ENCODE measurements at regions not wholly inside any gene's neighbourhood (a gene's known extent, or its start where the extent isn't known, plus 50 kb on each side); places are given as distances from the start of the nearest gene placed in this dataset.

- no peak overlapping the region for H3K4ac ChIP-seq (ENCODE audit: low read depth in 1 of 2, low read length in 2 of 2)
- no peak overlapping the region for H4K91ac ChIP-seq (ENCODE audit: low read length)
- no peak overlapping the region for H2BK120ac ChIP-seq (ENCODE audit: low read depth, low read length)
- H3K27ac ChIP-seq (ENCODE audit: low read length, poor library complexity, severe bottlenecking), result no peak overlapping the region
- H2AFZ ChIP-seq (ENCODE audit: low read depth, low read length), result no peak overlapping the region
- H3K27me3 ChIP-seq (ENCODE audit: control insufficient read depth in 1 of 2, insufficient read depth in 1 of 2, low read length in 2 of 2), result no peaks in the 10 kb centered on the region
- no peaks in the 10 kb centered on the region for H3K36me3 ChIP-seq (ENCODE audit: control insufficient read depth in 1 of 2, insufficient read depth in 2 of 2, low read depth in 1 of 2, low read length in 2 of 2)
- no peak overlapping the region for H3K23ac ChIP-seq (ENCODE audit: low read length in 2 of 2)
- 32% methylated on average over 2 of the region's 2 CpGs for WGBS
- H3K4me1 ChIP-seq (ENCODE audit: control insufficient read depth, insufficient read depth, low read depth, low read length), result no peaks in the 10 kb centered on the region
- H3K4me2 ChIP-seq (ENCODE audit: low read length, poor library complexity, severe bottlenecking), result no peak overlapping the region
- H2BK12ac ChIP-seq (ENCODE audit: low read length in 2 of 2), result no peak overlapping the region
- no peak overlapping the region for H3K4me3 ChIP-seq (ENCODE audit: insufficient read depth in 1 of 2, low read depth in 1 of 2, low read length in 2 of 2)
- H3K9me3 ChIP-seq (ENCODE audit: control insufficient read depth, low read length), result no peaks in the 10 kb centered on the region
- no peak overlapping the region for H3K18ac ChIP-seq (ENCODE audit: low read depth in 1 of 2, low read length in 2 of 2)
- no peak overlapping the region for H2BK5ac ChIP-seq (ENCODE audit: low read depth, low read length, poor library complexity, severe bottlenecking)
- no peak overlapping the region for H4K8ac ChIP-seq (ENCODE audit: low read length)
- H3K9ac ChIP-seq (ENCODE audit: low read length), result no peak overlapping the region
- no peaks in the 10 kb centered on the region for H3K79me1 ChIP-seq (replicated peaks; ENCODE audit: low read length, poor library complexity, severe bottlenecking)
- H2AK5ac ChIP-seq (ENCODE audit: low read length, severe bottlenecking), result no peak overlapping the region
- DNase-seq, result no peak
- no peak overlapping the region for H3K14ac ChIP-seq (ENCODE audit: low read length in 2 of 2)
- H2BK15ac ChIP-seq (ENCODE audit: low read depth, poor library complexity, severe bottlenecking), result no peak overlapping the region
Observed at GRCh38 chr14:56945291-56945690, 135.0 kb upstream of the OTX2 start.

DNA sequence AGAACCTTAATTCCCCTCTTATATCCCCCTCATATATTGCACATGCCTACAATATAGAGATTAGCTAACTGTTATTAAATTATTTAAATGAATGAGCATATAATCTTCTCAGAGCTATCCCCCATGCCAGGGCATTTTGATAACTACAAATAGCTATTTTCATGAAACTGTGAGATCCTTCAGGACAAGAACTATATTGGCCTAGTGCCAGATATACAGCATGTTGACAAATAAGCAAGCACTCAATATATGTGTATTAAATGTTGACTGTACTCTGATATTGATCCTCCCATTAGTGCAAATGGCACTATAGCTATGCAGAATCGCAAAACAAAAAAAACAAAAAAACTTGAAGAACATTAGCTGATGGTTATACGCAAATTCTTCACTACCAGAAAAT, 134.1 kb upstream of the OTX2 start:
- no peak overlapping the region for H2BK5ac ChIP-seq (ENCODE audit: low read depth, low read length, poor library complexity, severe bottlenecking)
- no peak overlapping the region for H4K91ac ChIP-seq (ENCODE audit: low read length)
- no peak overlapping the region for H3K4me3 ChIP-seq (ENCODE audit: insufficient read depth in 1 of 2, low read depth in 1 of 2, low read length in 2 of 2)
- no peak overlapping the region for H3K27ac ChIP-seq (ENCODE audit: low read length, poor library complexity, severe bottlenecking)
- H2BK120ac ChIP-seq (ENCODE audit: low read depth, low read length), result no peak overlapping the region
- peaks cover 3% of the 10 kb centered on the region for H3K9me3 ChIP-seq (ENCODE audit: control insufficient read depth, low read length)
- no peaks in the 10 kb centered on the region for H3K4me1 ChIP-seq (ENCODE audit: control insufficient read depth, insufficient read depth, low read depth, low read length)
- no peaks in the 10 kb centered on the region for H3K79me1 ChIP-seq (replicated peaks; ENCODE audit: low read length, poor library complexity, severe bottlenecking)
- no peak overlapping the region for H3K9ac ChIP-seq (ENCODE audit: low read length)
- no peak overlapping the region for H3K18ac ChIP-seq (ENCODE audit: low read depth in 1 of 2, low read length in 2 of 2)
- WGBS, result 87% methylated on average over 2 of the region's 2 CpGs
- no peak overlapping the region for H2AK5ac ChIP-seq (ENCODE audit: low read length, severe bottlenecking)
- H2BK15ac ChIP-seq (ENCODE audit: low read depth, poor library complexity, severe bottlenecking), result no peak overlapping the region
- H3K4me2 ChIP-seq (ENCODE audit: low read length, poor library complexity, severe bottlenecking), result no peak overlapping the region
- no peaks in the 10 kb centered on the region for H3K27me3 ChIP-seq (ENCODE audit: control insufficient read depth in 1 of 2, insufficient read depth in 1 of 2, low read length in 2 of 2)
- no peak overlapping the region for H3K14ac ChIP-seq (ENCODE audit: low read length in 2 of 2)
- no peak overlapping the region for H4K8ac ChIP-seq (ENCODE audit: low read length)
- no peak for DNase-seq
- H3K23ac ChIP-seq (ENCODE audit: low read length in 2 of 2), result no peak overlapping the region
- H2AFZ ChIP-seq (ENCODE audit: low read depth, low read length), result no peak overlapping the region
- no peak overlapping the region for H3K4ac ChIP-seq (ENCODE audit: low read depth in 1 of 2, low read length in 2 of 2)
- H3K36me3 ChIP-seq (ENCODE audit: control insufficient read depth in 1 of 2, insufficient read depth in 2 of 2, low read depth in 1 of 2, low read length in 2 of 2), result no peaks in the 10 kb centered on the region
- no peak overlapping the region for H2BK12ac ChIP-seq (ENCODE audit: low read length in 2 of 2)

DNA sequence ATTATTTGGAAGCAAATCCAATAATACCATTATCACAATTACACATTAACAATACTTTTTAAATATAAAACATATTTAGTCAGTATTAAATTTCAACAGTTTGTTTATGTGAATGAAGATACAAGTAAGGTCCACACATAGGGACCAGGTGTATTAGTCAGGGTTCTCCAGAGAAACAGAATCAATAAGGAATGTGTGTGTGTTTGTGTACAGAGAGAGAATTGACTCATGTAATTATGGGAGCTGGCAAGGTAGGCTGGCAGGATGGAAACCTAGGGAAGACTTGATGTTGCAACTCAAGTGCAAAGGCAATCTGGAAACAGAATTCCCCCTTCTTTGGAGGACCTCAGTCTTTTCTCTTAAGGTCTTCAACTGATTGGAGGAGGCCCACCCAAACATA, 123.2 kb upstream of the OTX2 start:
- DNase-seq, result no peak
- Histone ChIP-seq H3K4me1 (ENCODE audit: control insufficient read depth, insufficient read depth, low read depth, low read length) (no peaks in the 10 kb centered on the region), H3K4ac (ENCODE audit: low read depth in 1 of 2, low read length in 2 of 2) (no peak overlapping the region), H3K9ac (ENCODE audit: low read length) (no peak overlapping the region), H3K4me2 (ENCODE audit: low read length, poor library complexity, severe bottlenecking) (no peak overlapping the region), H3K18ac (ENCODE audit: low read depth in 1 of 2, low read length in 2 of 2) (no peak overlapping the region), H3K79me1 (replicated peaks; ENCODE audit: low read length, poor library complexity, severe bottlenecking) (no peaks in the 10 kb centered on the region), H2AFZ (ENCODE audit: low read depth, low read length) (no peak overlapping the region), H3K23ac (ENCODE audit: low read length in 2 of 2) (no peak overlapping the region), H3K4me3 (ENCODE audit: insufficient read depth in 1 of 2, low read depth in 1 of 2, low read length in 2 of 2) (no peak overlapping the region), H3K14ac (ENCODE audit: low read length in 2 of 2) (no peak overlapping the region), H2BK5ac (ENCODE audit: low read depth, low read length, poor library complexity, severe bottlenecking) (no peak overlapping the region), H3K36me3 (ENCODE audit: control insufficient read depth in 1 of 2, insufficient read depth in 2 of 2, low read depth in 1 of 2, low read length in 2 of 2) (no peaks in the 10 kb centered on the region), H4K91ac (ENCODE audit: low read length) (no peak overlapping the region), H2BK120ac (ENCODE audit: low read depth, low read length) (no peak overlapping the region), H3K27me3 (ENCODE audit: control insufficient read depth in 1 of 2, insufficient read depth in 1 of 2, low read length in 2 of 2) (no peaks in the 10 kb centered on the region), H3K27ac (ENCODE audit: low read length, poor library complexity, severe bottlenecking) (no peak overlapping the region), H2BK12ac (ENCODE audit: low read length in 2 of 2) (no peak overlapping the region), H3K9me3 (ENCODE audit: control insufficient read depth, low read length) (peaks cover 2% of the 10 kb centered on the region), H2AK5ac (ENCODE audit: low read length, severe bottlenecking) (no peak overlapping the region), H4K8ac (ENCODE audit: low read length) (no peak overlapping the region), H2BK15ac (ENCODE audit: low read depth, poor library complexity, severe bottlenecking) (no peak overlapping the region)

DNA sequence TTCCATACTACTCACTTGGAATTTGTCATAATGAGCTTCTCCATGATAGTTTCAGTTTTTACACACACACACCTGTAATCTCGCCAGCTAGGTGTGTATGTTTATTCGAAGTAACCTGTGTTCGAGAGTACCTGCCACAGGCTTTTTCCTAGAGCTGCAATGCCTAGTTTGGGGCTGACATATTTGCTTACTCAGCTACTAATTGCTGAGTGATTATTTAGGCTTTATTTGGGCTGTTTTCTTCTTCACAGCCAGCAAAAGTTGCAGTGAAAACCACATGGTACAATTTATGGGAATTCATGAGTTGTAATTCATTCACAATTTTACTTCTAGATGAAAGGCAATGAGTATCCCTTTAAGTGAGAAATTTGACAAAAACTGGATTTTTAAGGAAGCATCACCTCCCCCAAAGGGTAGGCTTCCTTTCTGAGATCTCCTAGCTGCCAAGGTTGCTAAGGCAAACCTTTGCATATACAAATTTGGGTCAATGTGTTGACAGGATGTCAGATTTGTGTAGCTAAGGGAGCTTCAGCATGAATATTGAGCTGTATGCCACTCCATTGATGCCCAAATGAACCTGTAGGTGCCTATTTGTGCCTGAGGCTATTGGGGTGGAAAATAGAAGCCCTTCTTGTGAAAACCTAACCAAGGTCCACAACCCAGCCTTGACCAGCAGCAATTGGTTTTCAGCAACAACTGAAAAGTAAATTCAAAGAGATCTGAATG, 108.7 kb upstream of the OTX2 start:
- DNase-seq, result no peak
- H2BK12ac ChIP-seq (ENCODE audit: low read length in 2 of 2), result no peak overlapping the region
- H3K27me3 ChIP-seq (ENCODE audit: control insufficient read depth in 1 of 2, insufficient read depth in 1 of 2, low read length in 2 of 2), result no peaks in the 10 kb centered on the region
- H3K79me1 ChIP-seq (replicated peaks; ENCODE audit: low read length, poor library complexity, severe bottlenecking), result no peaks in the 10 kb centered on the region
- no peak overlapping the region for H2AK5ac ChIP-seq (ENCODE audit: low read length, severe bottlenecking)
- no peak overlapping the region for H4K91ac ChIP-seq (ENCODE audit: low read length)
- H2AFZ ChIP-seq (ENCODE audit: low read depth, low read length), result no peak overlapping the region
- no peak overlapping the region for H3K14ac ChIP-seq (ENCODE audit: low read length in 2 of 2)
- H3K23ac ChIP-seq (ENCODE audit: low read length in 2 of 2), result no peak overlapping the region
- no peaks in the 10 kb centered on the region for H3K4me1 ChIP-seq (ENCODE audit: control insufficient read depth, insufficient read depth, low read depth, low read length)
- no peak overlapping the region for H2BK120ac ChIP-seq (ENCODE audit: low read depth, low read length)
- peaks cover 10% of the 10 kb centered on the region for H3K9me3 ChIP-seq (ENCODE audit: control insufficient read depth, low read length)
- H3K9ac ChIP-seq (ENCODE audit: low read length), result no peak overlapping the region
- WGBS, result 71% methylated on average over 3 of the region's 3 CpGs
- no peaks in the 10 kb centered on the region for H3K36me3 ChIP-seq (ENCODE audit: control insufficient read depth in 1 of 2, insufficient read depth in 2 of 2, low read depth in 1 of 2, low read length in 2 of 2)
- no peak overlapping the region for H3K4ac ChIP-seq (ENCODE audit: low read depth in 1 of 2, low read length in 2 of 2)
- no peak overlapping the region for H2BK15ac ChIP-seq (ENCODE audit: low read depth, poor library complexity, severe bottlenecking)
- no peak overlapping the region for H3K27ac ChIP-seq (ENCODE audit: low read length, poor library complexity, severe bottlenecking)
- H4K8ac ChIP-seq (ENCODE audit: low read length), result no peak overlapping the region
- H3K18ac ChIP-seq (ENCODE audit: low read depth in 1 of 2, low read length in 2 of 2), result no peak overlapping the region
- H3K4me3 ChIP-seq (ENCODE audit: insufficient read depth in 1 of 2, low read depth in 1 of 2, low read length in 2 of 2), result no peak overlapping the region
- no peak overlapping the region for H2BK5ac ChIP-seq (ENCODE audit: low read depth, low read length, poor library complexity, severe bottlenecking)
- no peak overlapping the region for H3K4me2 ChIP-seq (ENCODE audit: low read length, poor library complexity, severe bottlenecking)
